ENCODE measurements at regions not wholly inside any gene's neighbourhood (a gene's known extent, or its start where the extent isn't known, plus 50 kb on each side); places are given as distances from the start of the nearest gene placed in this dataset.

DNA sequence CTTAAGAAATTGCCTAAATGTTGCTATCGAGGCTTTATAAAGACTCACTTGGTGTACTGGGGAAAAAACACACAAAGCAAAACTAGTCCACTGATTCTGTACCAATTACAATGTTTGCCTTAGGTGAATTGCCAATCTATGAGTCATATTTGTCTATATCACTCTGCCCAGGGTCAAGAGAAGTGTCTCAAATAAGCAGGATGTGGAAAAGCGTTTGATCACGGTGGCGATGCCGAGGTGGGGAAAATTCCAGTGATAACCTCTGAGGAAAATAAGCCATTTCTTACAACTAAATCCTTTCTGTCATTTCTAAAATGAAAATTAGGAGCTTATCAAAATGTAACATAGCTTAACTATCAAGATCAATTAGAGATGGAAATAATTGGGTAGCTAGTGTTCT is 148.6 kb upstream of the DIO3 start:
- TF ChIP-seq, protein P1, sequence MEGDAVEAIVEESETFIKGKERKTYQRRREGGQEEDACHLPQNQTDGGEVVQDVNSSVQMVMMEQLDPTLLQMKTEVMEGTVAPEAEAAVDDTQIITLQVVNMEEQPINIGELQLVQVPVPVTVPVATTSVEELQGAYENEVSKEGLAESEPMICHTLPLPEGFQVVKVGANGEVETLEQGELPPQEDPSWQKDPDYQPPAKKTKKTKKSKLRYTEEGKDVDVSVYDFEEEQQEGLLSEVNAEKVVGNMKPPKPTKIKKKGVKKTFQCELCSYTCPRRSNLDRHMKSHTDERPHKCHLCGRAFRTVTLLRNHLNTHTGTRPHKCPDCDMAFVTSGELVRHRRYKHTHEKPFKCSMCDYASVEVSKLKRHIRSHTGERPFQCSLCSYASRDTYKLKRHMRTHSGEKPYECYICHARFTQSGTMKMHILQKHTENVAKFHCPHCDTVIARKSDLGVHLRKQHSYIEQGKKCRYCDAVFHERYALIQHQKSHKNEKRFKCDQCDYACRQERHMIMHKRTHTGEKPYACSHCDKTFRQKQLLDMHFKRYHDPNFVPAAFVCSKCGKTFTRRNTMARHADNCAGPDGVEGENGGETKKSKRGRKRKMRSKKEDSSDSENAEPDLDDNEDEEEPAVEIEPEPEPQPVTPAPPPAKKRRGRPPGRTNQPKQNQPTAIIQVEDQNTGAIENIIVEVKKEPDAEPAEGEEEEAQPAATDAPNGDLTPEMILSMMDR (IDR thresholded peaks at IDR 0.05; ENCODE audit: insufficient read depth, low read depth, low read length) = no peak
- no peak overlapping the region for H3K4me3 ChIP-seq (ENCODE audit: low read depth, low read length)
- DNase-seq (ENCODE audit: low read depth) = no peak

DNA sequence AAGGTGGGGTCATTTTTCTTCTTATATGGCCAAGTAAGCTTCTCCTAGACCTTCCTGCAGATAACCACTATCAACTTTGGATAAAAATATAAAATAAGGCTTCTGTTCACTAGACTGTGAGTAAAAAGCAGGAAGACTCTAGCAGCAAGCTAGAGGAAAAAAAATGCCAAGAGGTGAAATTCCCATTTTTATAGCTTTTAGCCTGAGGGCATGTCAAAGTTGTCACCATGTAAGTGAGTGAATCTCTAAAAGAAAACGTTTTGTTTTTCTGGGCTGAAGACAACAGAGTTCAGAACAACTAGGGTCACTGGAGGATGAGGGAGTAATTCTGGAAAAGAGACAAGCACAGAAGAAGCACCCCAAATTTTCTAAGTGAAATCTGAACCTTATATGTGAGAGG is 143.9 kb upstream of the DIO3 start:
- no peak overlapping the region for H3K4me3 ChIP-seq (ENCODE audit: low read depth, low read length)
- TF ChIP-seq, protein P1 (IDR thresholded peaks at IDR 0.05; ENCODE audit: insufficient read depth, low read depth, low read length) = no peak
- DNase-seq (ENCODE audit: low read depth) = no peak

DNA sequence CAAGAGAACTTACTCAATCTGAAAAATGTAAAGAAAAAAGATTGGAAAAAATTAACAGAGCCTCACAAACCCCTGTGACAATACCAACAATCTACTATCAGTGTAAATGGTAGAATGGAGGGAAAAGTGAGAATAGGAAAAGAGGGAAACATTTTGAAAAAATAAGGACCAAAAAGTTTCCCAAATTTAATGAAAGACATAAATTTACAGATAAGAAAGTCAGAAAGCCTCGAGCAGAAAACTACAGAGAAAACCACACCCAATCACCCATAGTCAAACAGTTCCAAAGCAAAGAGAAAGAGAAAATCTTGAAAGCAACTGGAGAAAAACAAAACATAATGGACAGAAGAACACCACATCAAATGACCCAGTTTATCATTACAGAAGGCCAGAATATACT is 142.7 kb upstream of the DIO3 start:
- no peak overlapping the region for H3K4me3 ChIP-seq (ENCODE audit: low read depth, low read length)
- DNase-seq (ENCODE audit: low read depth) = no peak
- TF ChIP-seq, protein P1 (IDR thresholded peaks at IDR 0.05; ENCODE audit: insufficient read depth, low read depth, low read length) = no peak

DNA sequence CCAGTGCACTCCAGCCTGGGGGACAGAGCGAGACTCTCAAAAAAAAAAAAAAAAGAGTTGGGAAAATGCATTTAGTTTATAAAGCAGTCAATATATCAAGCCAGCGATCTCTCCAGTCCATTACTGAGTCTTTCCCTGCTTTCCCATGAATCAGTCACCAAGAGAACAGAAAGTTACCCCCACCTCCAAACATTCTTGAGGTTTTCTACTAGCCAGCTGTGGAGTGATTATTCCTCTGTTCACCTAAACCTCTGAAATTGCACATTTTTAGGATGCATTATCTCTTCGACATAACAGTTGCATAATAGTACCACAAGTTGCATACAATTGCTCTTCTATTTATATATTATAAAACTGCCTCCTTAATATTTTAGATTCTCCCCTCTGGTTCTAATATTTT is 134.8 kb upstream of the DIO3 start:
- H3K4me3 ChIP-seq (ENCODE audit: low read depth, low read length) = no peak overlapping the region
- peak; percentile 14 for DNase-seq (ENCODE audit: low read depth)
- TF ChIP-seq, protein P1 (IDR thresholded peaks at IDR 0.05; ENCODE audit: insufficient read depth, low read depth, low read length) = no peak

DNA sequence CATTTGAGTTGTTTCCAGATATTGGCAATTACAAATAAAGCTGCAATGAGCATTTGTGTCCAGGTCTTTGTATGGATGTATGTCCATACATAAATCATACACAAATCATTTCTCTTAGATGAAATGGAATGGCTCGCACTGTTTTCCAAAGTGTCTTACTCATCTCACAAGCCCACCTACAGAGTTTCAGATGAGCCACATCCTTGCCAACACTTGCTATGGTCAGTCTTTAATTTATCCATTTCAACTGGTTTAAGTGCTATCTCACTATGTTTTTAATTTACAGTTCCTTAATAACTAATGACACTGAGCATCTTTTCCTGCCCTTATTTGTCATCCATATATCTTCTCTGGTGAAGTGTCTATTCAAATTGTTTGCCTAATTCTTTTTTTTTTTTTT is 132.9 kb upstream of the DIO3 start:
- TF ChIP-seq, protein P1 (IDR thresholded peaks at IDR 0.05; ENCODE audit: insufficient read depth, low read depth, low read length) = no peak
- no peak overlapping the region for H3K4me3 ChIP-seq (ENCODE audit: low read depth, low read length)
- DNase-seq (ENCODE audit: low read depth) = no peak

DNA sequence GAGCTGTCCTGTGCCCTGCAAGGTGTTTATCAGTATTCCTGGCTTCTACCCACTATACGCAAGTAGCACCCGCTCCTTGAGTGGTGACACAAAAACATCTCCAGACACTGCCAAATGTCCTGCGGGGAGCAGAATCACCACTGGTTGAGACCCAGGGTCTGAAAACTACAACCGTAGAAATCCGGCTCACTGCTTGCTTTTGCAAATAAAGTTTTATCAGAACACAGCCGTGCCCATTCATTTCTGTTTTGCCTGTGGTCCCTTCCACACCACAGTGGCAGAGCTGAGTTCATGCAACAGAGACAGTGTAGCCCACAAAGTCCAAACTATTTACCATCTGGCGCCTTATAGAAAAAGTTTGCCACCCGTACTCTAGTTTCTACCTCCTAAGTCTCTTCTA is 125.7 kb upstream of the DIO3 start:
- TF ChIP-seq, protein P1 (IDR thresholded peaks at IDR 0.05; ENCODE audit: insufficient read depth, low read depth, low read length) = no peak
- no peak for DNase-seq (ENCODE audit: low read depth)
- H3K4me3 ChIP-seq (ENCODE audit: low read depth, low read length) = no peak overlapping the region

DNA sequence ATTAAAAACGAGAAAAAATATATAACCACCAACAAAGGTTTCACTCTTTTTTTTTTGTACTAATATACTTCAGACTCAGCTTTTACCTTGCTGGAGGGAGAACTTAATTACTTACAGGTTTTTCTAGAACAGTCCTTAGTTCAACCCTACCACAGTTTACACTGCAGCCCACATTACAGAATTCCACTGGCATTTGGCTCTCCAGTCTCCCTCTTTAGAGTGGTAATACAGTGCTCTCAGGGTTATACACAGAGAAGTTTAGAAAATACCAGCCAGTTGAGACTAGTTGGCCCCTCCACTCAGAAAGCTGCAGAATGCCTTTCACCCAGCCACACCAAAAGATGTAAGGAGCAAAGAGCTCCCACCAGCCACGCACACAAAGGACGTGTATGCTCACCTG is 122.3 kb upstream of the DIO3 start:
- TF ChIP-seq, protein P1 (IDR thresholded peaks at IDR 0.05; ENCODE audit: insufficient read depth, low read depth, low read length) = no peak
- no peak for DNase-seq (ENCODE audit: low read depth)
- no peak overlapping the region for H3K4me3 ChIP-seq (ENCODE audit: low read depth, low read length)
